GM21423 (cell line): ENCODE measurements at regions not wholly inside any gene's neighbourhood (a gene's known extent, or its start where the extent isn't known, plus 50 kb on each side); places are given as distances from the start of the nearest gene placed in this dataset.

Experiments
- ATAC-seq: cut with Tn5 transposase; IDR thresholded peaks from one replicate; pipeline ENCODE4 v1.9.1; 2021; ENCODE audit warnings: mild to moderate bottlenecking, moderate library complexity; ENCODE audit not compliant: unreplicated experiment

- peak; percentile 32 for ATAC-seq
These were observed 51.8 kb upstream of the PMAIP1 start for GRCh38 chr18:59848002-59848401.

- ATAC-seq, result peak; percentile 4
These were observed 52.3 kb upstream of the PMAIP1 start for GRCh38 chr18:59847491-59847846.

GRCh38 chr18:59846814-59847490, 52.8 kb upstream of the PMAIP1 start:
- ATAC-seq, result peak; percentile 93

- no peak for ATAC-seq
These were observed 56.8 kb upstream of the PMAIP1 start for GRCh38 chr18:59842947-59843346.

- no peak for ATAC-seq
These were observed 59.7 kb upstream of the PMAIP1 start for GRCh38 chr18:59839931-59840685.

- no peak for ATAC-seq
These were observed 60.5 kb upstream of the PMAIP1 start for GRCh38 chr18:59839246-59839645.

- peak; percentile 51 for ATAC-seq
These were observed 62.2 kb upstream of the PMAIP1 start for GRCh38 chr18:59837586-59837985.

- ATAC-seq, result no peak
These were observed 64.0 kb upstream of the PMAIP1 start for GRCh38 chr18:59835605-59836379.

GRCh38 chr18:59834267-59834666, 65.5 kb upstream of the PMAIP1 start:
- ATAC-seq, result peak; percentile 39

GRCh38 chr18:59833785-59834184, 66.0 kb upstream of the PMAIP1 start:
- ATAC-seq, result peak; percentile 73

- peak; percentile 79 for ATAC-seq
These were observed 76.1 kb upstream of the PMAIP1 start for GRCh38 chr18:59823596-59824195.

- ATAC-seq, result no peak
These were observed 76.9 kb upstream of the PMAIP1 start for GRCh38 chr18:59822612-59823550.

GRCh38 chr18:59821983-59822382, 77.8 kb upstream of the PMAIP1 start:
- ATAC-seq, result no peak

GRCh38 chr18:59820663-59821062, 79.1 kb upstream of the PMAIP1 start:
- ATAC-seq, result no peak

GRCh38 chr18:59818769-59819168, 81.0 kb upstream of the PMAIP1 start:
- ATAC-seq, result no peak

GRCh38 chr18:59814891-59815290, 84.9 kb upstream of the PMAIP1 start:
- no peak for ATAC-seq

- ATAC-seq, result no peak
These were observed 85.9 kb upstream of the PMAIP1 start for GRCh38 chr18:59813942-59814341.

- no peak for ATAC-seq
These were observed 88.9 kb upstream of the PMAIP1 start for GRCh38 chr18:59810735-59811520.

GRCh38 chr18:59810183-59810582, 89.6 kb upstream of the PMAIP1 start:
- no peak for ATAC-seq
